Activated naive CD4-positive, alpha-beta T cell treated with anti-CD3 and anti-CD28 coated beads, Interleukin-2, amount 50 U/mL, for 24 hours (primary cell): ENCODE measurements at regions not wholly inside any gene's neighbourhood (a gene's known extent, or its start where the extent isn't known, plus 50 kb on each side); places are given as distances from the start of the nearest gene placed in this dataset.
A peak's percentile ranks its signal among the peaks of the same experiment; 100 is the strongest.

ENCODE experiments used
- H3K27ac Mint-ChIP-seq: one replicate; pipeline ENCODE4 v1.8.0; 2021; ENCODE audit warnings: mild to moderate bottlenecking, mixed read lengths
- H3K27me3 Mint-ChIP-seq: one replicate; pipeline ENCODE4 v1.8.0; 2021; ENCODE audit warnings: mixed read lengths
- H3K36me3 Mint-ChIP-seq: one replicate; pipeline ENCODE4 v1.8.0; 2021; ENCODE audit warnings: mixed read lengths
- H3K4me1 Mint-ChIP-seq: one replicate; pipeline ENCODE4 v1.8.0; 2021; ENCODE audit warnings: mixed read lengths
- H3K4me3 Mint-ChIP-seq: one replicate; pipeline ENCODE4 v1.8.0; 2021; ENCODE audit warnings: mild to moderate bottlenecking, mixed read lengths
- H3K9me3 Mint-ChIP-seq: one replicate; pipeline ENCODE4 v1.8.0; 2021; ENCODE audit warnings: mixed read lengths

DNA sequence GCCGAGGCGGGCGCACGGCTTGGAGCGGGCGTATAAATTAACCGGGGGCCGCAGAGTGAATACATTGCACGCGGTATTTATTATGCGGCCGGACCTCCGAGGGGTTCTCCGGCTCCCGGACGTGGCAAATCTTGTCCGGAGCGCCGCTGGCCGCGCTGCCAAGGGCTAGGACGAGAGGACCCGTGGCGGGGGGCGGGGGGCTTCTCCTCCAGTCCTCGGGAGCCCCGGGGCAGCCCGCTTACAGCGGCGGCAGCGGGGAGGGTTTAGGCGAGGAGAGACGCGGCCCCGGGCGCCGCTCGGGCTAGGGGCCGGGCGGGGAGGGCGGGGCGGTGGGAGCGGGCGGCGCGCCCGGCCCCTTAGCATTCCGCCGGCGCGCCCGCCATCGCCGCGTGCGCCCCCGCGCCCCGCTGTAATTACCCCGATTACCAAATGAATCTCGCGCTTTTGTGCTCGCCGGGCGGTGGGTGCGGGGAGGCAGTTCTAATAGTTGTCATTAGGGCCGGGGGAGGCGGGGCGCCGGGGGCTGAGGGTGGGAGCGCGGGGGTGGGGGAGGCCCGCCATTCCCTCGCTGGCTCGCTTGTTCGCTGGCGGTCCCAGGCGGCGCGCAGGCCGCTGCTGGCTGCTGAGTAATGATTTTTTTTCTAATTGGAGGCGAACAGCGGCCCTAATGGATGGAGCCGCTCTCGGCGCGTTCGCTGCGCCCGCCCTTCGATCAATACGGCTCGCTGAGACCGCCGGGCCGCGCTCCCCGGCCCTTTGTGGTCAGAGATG is 276.6 kb downstream of the BCOR start:
- Mint-ChIP-seq H3K36me3 (no peaks in the 10 kb centered on the region), H3K4me3 (peak overlapping the region; percentile 68), H3K27me3 (no peaks in the 10 kb centered on the region), H3K4me1 (peaks cover 7% of the 10 kb centered on the region), H3K27ac (no peak overlapping the region), H3K9me3 (no peaks in the 10 kb centered on the region)

DNA sequence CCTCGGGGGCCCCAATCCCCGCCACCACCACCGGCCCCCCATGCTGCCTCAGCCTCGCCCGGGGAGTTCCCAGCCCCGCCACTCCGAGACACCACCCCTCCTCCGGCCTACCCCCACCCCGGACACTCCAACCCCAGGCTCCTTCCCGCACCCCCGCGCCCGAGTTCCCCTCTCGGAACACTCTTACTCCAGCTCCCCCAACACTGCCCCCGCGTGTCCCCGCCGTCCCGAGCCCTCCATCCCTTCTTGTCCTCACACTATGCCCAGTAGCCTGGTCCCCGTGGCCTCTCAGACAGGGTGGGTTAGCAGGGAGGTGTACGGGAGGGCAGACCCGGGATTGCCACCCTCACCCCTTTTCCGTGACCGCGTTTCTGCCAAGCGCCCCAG is 276.1 kb downstream of the BCOR start:
- Mint-ChIP-seq H3K9me3 (no peaks in the 10 kb centered on the region), H3K4me1 (peaks cover 5% of the 10 kb centered on the region), H3K36me3 (no peaks in the 10 kb centered on the region), H3K27ac (no peak overlapping the region), H3K4me3 (no peak overlapping the region), H3K27me3 (no peaks in the 10 kb centered on the region)

DNA sequence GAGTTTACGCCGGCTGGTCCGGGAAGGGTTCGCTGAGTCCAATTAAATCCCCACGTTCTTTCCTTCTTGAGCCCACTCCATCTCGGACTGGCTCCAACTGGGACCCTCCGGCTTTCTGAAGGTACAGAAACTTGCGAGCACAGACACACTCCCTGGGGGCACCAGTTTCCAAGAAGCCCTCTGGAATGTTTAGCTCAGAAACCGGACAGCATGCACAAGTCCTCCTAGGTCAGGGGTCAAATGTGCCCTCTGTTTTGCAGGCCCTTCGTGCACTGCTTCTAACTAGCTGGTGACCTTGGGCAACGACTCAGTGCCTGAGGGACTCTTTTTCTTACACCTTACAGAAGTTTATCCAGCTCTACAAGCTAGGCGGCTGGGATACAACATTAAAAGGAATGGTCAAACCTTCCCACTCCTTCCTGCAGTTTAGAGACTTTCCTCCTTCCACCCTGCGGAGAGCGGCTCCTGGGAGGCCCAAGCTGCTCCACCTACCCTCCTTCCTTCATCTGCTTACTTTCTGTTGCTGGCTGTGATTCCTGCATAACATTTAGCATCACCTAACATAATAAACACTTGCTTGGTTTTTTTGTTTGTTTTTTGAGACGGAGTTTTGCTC is 275.5 kb downstream of the BCOR start:
- H3K4me1 Mint-ChIP-seq, result no peaks in the 10 kb centered on the region
- no peaks in the 10 kb centered on the region for H3K9me3 Mint-ChIP-seq
- H3K27ac Mint-ChIP-seq, result peak overlapping the region; percentile 59
- no peaks in the 10 kb centered on the region for H3K36me3 Mint-ChIP-seq
- no peaks in the 10 kb centered on the region for H3K27me3 Mint-ChIP-seq
- H3K4me3 Mint-ChIP-seq, result peak overlapping the region; percentile 59

DNA sequence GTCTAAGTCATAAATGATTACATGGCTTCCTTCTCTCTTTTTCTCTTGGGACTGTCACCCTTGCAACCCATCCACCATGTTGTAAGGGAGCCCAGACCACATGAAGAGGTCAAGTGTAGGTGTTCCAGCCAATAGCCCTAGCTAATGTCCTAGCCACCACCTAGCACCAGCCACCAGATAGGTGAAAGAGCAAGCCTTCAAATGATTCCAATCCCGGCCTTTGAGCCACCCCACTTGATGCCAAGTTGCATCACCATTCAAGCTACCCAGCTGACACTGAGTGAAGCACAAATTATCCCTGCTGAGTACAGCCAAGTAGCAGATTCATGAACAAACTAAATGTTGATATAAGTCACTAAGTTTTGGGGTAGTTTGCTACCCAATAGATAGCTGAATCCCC is 274.3 kb downstream of the BCOR start:
- Mint-ChIP-seq H3K36me3 (no peaks in the 10 kb centered on the region), H3K4me3 (peak overlapping the region; percentile 15), H3K27me3 (no peaks in the 10 kb centered on the region), H3K9me3 (no peaks in the 10 kb centered on the region), H3K27ac (no peak overlapping the region), H3K4me1 (no peaks in the 10 kb centered on the region)

DNA sequence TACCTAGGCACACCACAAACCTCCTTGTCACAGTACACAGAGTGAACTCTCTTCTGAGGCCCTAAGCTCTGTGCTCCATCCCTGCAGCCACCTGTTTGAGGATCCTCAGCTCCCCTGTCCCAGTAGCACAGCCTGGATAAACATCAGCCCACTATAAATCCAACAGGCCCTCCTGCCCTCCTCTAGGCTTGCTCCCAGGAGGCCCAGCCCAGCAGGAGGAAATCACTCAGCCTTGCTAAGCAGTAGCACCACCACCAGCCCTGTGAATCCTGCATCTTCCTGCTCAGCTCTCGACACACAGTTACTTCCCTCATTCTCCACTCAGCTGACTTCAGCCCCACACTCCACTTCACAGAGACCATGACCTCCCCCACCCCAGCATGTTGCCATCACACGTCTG is 273.9 kb downstream of the BCOR start:
- Mint-ChIP-seq H3K36me3 (no peaks in the 10 kb centered on the region), H3K9me3 (no peaks in the 10 kb centered on the region), H3K4me3 (no peak overlapping the region), H3K4me1 (no peaks in the 10 kb centered on the region), H3K27ac (no peak overlapping the region), H3K27me3 (no peaks in the 10 kb centered on the region)

DNA sequence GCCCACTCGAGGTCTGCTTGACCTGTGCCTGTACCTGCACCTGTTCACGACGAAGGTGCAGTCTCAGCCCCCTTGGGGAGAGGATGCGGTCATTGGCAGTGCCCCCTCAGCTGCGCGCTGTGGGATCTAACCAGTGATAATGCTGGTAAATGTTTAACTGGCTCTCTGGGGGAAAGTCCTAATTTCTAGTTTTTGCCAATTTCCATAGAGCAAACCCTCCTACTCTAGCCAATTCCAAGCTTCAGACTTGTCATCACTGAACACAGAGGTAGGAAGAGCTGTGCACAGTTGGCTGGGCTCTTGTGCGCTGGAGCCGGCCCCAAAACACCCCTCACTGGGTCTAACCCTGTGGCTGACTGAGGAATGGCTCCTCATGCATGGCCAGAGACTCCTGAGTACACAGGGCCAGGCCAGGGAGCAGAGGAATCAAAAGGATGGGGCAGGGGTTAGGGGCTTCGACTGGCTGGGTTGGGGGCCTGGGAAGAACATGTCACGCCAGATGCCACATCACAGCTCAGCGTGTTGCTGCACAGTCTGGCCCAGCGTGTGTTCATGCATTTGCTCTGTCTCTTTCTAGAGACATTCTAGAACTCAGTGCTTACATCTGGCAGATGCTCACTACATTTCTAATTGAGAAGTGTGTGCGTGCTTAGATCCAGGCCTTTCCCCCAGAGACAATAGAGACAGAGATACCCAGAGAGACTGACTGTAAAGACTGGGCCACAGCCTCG is 270.8 kb downstream of the BCOR start:
- no peak overlapping the region for H3K4me3 Mint-ChIP-seq
- no peaks in the 10 kb centered on the region for H3K36me3 Mint-ChIP-seq
- H3K9me3 Mint-ChIP-seq, result no peaks in the 10 kb centered on the region
- H3K27me3 Mint-ChIP-seq, result no peaks in the 10 kb centered on the region
- no peak overlapping the region for H3K27ac Mint-ChIP-seq
- H3K4me1 Mint-ChIP-seq, result no peaks in the 10 kb centered on the region

DNA sequence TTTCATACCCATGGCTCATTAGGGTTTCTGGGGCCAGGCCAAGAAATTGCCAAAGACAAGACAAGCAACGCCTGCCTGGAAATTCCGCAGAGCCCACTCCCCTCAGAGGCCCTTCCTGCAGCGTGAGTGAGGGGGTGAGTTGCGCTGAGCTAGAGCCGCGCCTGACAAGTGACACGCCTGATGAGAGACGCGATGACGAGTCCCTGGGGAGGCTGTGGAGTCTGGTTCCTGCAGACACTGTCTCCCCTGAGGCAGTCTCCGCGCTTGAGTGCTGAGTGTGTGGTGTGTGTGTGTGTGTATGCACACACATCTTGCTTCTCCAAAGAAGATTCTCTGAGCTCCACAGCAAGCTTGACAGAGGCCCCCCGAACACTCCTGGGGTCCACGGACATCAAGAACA is 269.8 kb downstream of the BCOR start:
- Mint-ChIP-seq H3K4me1 (no peaks in the 10 kb centered on the region), H3K4me3 (no peak overlapping the region), H3K9me3 (no peaks in the 10 kb centered on the region), H3K27me3 (no peaks in the 10 kb centered on the region), H3K36me3 (no peaks in the 10 kb centered on the region), H3K27ac (no peak overlapping the region)

DNA sequence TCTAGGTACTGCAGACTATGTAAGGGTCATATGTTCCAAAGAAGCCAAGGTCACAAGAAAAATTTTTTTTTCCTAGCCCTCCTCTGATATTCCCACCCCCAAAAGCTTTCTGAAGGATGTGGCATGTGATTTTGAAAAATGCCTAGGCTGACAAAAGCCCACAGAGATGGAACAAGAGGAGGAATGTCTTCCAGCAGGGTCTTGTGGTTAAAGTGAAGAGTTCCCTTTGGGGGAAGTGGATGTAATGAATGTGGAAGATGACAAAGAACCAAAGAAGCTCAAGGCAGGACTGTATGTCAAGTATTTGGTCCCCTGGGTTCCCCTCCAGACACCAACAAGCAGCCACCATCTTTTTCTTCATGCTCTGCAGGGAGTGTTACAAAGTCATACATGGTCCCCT is 268.8 kb downstream of the BCOR start:
- H3K4me1 Mint-ChIP-seq, result no peaks in the 10 kb centered on the region
- H3K4me3 Mint-ChIP-seq, result no peak overlapping the region
- no peaks in the 10 kb centered on the region for H3K36me3 Mint-ChIP-seq

DNA sequence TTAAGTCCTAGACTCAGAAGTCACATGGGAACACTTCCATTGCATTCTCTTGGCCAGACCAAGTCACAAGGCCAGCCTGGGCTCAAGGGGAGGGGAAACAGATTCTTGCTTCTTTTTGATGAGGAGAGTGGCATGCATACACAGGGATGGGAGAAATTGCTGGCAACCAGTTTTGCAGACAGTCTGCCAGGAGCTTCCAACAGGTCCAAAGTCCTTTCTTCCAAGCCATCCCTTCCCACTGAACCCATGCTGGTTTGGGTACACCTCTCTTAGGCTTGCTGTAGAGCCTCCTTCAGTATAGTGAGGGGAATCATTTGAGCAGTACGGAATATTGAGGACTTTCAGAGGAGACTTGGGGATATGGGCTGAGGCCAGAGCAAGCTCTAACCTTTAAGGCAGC is 267.8 kb downstream of the BCOR start:
- H3K27me3 Mint-ChIP-seq, result no peaks in the 10 kb centered on the region
- no peak overlapping the region for H3K27ac Mint-ChIP-seq
- H3K4me1 Mint-ChIP-seq, result no peaks in the 10 kb centered on the region
- H3K9me3 Mint-ChIP-seq, result no peaks in the 10 kb centered on the region
- no peak overlapping the region for H3K4me3 Mint-ChIP-seq
- H3K36me3 Mint-ChIP-seq, result no peaks in the 10 kb centered on the region

More for the DNA sequence above, 268.8 kb downstream of the BCOR start:
- Mint-ChIP-seq H3K9me3 (no peaks in the 10 kb centered on the region), H3K27ac (no peak overlapping the region), H3K27me3 (no peaks in the 10 kb centered on the region)

DNA sequence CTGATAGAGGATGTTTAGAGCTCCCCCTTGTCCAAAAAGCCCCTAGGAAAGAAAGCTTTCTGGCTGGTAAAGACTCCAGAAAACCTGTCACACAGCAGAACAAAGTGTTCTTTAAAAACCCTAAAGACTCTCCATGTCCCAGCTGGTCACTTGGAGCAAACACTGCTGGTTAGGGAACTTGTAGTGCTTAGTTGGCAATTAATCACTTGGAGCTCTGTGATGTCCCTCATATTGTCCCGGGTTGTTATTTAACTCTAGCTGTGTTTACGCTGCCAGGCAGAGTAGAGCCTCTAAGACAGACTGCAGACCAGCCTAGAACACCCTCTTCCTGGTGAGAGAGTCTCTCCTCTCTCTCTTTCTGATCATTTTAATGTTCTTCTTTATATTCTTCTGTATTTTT is 267.3 kb downstream of the BCOR start:
- H3K9me3 Mint-ChIP-seq, result no peaks in the 10 kb centered on the region
- H3K27me3 Mint-ChIP-seq, result no peaks in the 10 kb centered on the region
- no peaks in the 10 kb centered on the region for H3K36me3 Mint-ChIP-seq
- H3K4me1 Mint-ChIP-seq, result no peaks in the 10 kb centered on the region
- no peak overlapping the region for H3K4me3 Mint-ChIP-seq
- H3K27ac Mint-ChIP-seq, result no peak overlapping the region

DNA sequence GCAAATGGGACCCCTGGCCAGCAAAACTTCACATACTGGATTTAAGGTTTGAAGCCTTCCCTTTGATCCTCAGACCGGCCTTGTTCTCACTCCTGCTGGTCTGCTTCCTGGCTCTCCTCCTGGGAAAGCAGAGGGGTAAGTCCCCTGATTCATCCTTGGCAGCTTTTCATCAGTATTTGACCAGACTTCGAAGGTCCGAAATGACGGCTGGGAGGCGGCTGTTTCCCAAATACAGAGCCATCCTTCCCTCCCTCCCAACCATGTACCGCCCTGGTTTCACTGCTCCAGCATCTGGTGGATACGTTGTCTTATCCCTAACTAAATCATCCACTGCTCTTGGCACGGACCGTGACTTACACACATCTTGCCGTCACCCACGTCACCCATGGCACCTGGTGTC is 265.5 kb downstream of the BCOR start:
- Mint-ChIP-seq H3K36me3 (no peaks in the 10 kb centered on the region), H3K27me3 (no peaks in the 10 kb centered on the region), H3K4me1 (no peaks in the 10 kb centered on the region), H3K9me3 (no peaks in the 10 kb centered on the region), H3K27ac (no peak overlapping the region), H3K4me3 (no peak overlapping the region)

DNA sequence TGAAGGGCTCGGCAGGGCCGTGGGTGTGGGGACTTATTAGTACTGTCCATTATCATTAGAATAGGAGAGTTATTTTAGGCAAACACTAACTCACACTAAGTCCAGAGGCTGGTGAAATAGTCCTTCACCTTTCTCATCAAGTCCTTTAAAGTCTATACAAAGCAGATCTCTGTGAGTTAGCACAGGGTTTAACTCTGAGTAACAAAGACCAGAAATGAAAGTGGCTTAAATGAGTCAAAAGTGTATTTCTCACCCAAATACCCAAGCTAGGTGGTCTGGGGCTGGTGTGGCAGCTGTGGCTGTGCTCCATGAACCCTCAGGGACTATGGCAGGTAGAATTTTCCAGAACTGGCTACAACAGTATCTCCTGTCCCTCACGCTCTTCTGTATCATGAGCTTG is 263.2 kb downstream of the BCOR start:
- no peak overlapping the region for H3K27ac Mint-ChIP-seq
- H3K27me3 Mint-ChIP-seq, result no peaks in the 10 kb centered on the region
- H3K4me3 Mint-ChIP-seq, result no peak overlapping the region
- H3K9me3 Mint-ChIP-seq, result no peaks in the 10 kb centered on the region
- H3K4me1 Mint-ChIP-seq, result no peaks in the 10 kb centered on the region
- no peaks in the 10 kb centered on the region for H3K36me3 Mint-ChIP-seq

DNA sequence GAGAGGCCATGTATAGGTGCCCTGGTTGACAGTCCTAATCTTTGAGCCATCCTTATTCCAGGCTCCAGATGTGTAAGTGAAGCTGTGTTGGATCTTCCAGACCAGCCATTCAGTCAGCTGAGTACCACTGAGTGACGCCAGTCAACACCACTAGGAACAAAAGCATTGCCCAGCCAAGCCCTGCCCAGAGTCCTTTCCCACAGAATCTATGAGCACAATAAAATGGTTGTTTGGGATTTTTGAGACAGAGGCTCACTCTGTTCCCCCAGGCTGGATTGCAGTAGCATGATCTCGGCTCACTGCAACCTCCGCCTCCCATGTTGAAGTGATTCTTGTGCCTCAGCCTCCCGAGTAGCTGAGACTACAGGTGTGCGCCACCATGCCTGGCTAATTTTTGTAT is 262.5 kb downstream of the BCOR start:
- Mint-ChIP-seq H3K27me3 (no peaks in the 10 kb centered on the region), H3K27ac (no peak overlapping the region), H3K36me3 (no peaks in the 10 kb centered on the region), H3K9me3 (no peaks in the 10 kb centered on the region), H3K4me1 (no peaks in the 10 kb centered on the region), H3K4me3 (no peak overlapping the region)

DNA sequence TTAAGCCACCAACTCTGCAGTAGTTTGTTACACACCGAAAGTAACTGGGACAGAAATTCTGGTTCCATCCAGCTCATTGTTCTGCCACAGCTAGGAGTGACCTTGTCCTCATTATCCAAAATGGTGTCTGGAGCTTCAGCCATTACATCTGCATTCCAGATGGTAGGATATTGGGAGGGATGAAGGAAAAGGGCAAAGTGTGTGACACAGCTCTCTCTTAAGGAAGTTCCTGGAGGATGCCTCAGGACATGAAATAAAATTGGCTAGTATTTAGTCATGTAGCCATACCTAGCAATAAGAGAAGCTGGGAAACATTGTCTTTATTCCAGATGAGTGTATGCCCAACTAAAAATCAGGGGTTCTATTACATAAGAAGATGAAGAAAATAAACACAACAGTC is 262.0 kb downstream of the BCOR start:
- H3K9me3 Mint-ChIP-seq, result no peaks in the 10 kb centered on the region
- H3K36me3 Mint-ChIP-seq, result no peaks in the 10 kb centered on the region
- no peaks in the 10 kb centered on the region for H3K4me1 Mint-ChIP-seq
- H3K4me3 Mint-ChIP-seq, result no peak overlapping the region
- H3K27me3 Mint-ChIP-seq, result no peaks in the 10 kb centered on the region
- H3K27ac Mint-ChIP-seq, result no peak overlapping the region

DNA sequence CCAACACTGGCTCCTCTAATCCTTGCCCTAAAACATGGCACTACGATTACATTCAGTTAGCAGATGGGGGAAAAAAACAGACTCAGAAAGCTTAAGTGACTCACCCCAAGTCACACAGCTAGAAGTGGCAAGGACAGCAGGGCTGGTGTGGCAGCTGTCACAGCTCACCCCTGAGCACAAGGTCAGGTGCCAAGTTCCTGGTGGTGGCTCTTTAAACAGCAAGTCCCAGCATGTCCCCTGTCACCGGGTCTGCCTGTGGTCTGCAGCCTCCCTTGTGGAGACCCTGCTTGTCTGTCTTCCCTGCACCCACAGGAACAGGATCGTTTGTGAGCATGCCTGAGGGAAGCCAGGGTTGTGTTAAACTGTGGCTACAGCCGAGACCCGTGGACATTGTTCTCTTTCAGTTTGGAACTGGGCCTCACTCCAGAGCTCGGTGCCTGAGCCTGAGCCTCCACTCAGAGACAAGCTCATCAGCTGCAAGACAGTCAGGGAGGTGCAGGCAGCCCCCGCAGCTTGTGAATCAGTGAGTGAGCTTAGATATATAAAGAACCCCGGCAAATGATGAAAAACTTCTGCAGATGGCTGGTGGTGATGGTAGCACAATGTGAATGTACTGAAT is 260.8 kb downstream of the BCOR start:
- Mint-ChIP-seq H3K36me3 (no peaks in the 10 kb centered on the region), H3K4me3 (no peak overlapping the region), H3K4me1 (no peaks in the 10 kb centered on the region), H3K9me3 (no peaks in the 10 kb centered on the region), H3K27me3 (no peaks in the 10 kb centered on the region), H3K27ac (no peak overlapping the region)

DNA sequence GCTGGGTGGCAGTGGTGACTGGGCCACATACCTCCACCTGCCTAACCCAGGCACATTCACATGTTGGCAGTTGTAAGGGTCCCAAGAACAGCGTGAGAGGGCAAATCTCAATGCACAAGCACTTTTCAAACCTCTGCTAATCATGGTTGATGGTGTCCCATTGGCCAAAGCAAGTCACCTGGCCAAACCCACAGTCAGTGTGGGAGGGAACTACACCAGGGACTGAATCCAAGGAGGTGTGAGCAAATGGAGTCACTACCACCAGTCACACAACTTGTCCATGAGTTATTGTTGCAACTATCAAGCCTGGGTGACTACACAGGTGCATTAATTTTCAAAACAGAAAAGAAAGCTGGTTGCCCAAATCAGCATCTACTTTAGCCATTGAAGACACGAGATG is 260.1 kb downstream of the BCOR start:
- H3K9me3 Mint-ChIP-seq, result no peaks in the 10 kb centered on the region
- no peaks in the 10 kb centered on the region for H3K36me3 Mint-ChIP-seq
- no peak overlapping the region for H3K27ac Mint-ChIP-seq

More for the DNA sequence above, 260.1 kb downstream of the BCOR start:
- no peaks in the 10 kb centered on the region for H3K27me3 Mint-ChIP-seq
- H3K4me1 Mint-ChIP-seq, result no peaks in the 10 kb centered on the region
- no peak overlapping the region for H3K4me3 Mint-ChIP-seq
